ENCODE measurements at regions not wholly inside any gene's neighbourhood (a gene's known extent, or its start where the extent isn't known, plus 50 kb on each side); places are given as distances from the start of the nearest gene placed in this dataset.

DNA sequence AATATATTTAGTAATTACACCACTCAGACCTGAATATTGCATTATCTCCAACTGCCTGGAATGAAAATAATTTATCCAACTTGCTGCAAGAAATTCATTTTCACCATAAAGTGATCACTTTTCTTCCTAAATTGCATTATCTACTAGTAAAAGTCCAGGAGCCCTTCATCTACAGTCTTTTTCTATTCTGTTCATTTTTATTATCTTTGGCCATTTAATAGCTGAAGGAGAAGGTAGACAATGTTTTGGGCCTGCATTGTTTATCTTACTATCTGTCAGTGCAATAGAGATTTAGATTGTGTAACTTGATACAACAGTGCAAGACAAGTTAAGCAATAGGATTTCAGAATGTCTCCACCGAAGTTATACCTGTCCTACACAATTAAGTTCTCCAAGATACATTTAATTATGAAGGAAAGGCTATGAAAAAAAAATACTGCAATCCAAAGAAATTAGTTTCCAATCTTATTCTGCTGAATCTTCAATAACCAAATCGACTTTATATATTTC lies 1339.7 kb upstream of the CDH6 start:
- TF ChIP-seq, protein P1, sequence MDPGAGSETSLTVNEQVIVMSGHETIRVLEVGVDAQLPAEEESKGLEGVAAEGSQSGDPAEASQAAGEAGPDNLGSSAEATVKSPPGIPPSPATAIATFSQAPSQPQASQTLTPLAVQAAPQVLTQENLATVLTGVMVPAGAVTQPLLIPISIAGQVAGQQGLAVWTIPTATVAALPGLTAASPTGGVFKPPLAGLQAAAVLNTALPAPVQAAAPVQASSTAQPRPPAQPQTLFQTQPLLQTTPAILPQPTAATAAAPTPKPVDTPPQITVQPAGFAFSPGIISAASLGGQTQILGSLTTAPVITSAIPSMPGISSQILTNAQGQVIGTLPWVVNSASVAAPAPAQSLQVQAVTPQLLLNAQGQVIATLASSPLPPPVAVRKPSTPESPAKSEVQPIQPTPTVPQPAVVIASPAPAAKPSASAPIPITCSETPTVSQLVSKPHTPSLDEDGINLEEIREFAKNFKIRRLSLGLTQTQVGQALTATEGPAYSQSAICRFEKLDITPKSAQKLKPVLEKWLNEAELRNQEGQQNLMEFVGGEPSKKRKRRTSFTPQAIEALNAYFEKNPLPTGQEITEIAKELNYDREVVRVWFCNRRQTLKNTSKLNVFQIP (CRISPR knock-in tag; IDR thresholded peaks at IDR 0.05; ENCODE audit: borderline replicate concordance, low read depth) = no peak
- TF ChIP-seq, protein P2, sequence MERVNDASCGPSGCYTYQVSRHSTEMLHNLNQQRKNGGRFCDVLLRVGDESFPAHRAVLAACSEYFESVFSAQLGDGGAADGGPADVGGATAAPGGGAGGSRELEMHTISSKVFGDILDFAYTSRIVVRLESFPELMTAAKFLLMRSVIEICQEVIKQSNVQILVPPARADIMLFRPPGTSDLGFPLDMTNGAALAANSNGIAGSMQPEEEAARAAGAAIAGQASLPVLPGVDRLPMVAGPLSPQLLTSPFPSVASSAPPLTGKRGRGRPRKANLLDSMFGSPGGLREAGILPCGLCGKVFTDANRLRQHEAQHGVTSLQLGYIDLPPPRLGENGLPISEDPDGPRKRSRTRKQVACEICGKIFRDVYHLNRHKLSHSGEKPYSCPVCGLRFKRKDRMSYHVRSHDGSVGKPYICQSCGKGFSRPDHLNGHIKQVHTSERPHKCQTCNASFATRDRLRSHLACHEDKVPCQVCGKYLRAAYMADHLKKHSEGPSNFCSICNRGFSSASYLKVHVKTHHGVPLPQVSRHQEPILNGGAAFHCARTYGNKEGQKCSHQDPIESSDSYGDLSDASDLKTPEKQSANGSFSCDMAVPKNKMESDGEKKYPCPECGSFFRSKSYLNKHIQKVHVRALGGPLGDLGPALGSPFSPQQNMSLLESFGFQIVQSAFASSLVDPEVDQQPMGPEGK (CRISPR knock-in tag; IDR thresholded peaks at IDR 0.05; ENCODE audit: borderline replicate concordance) = no peak
- no peak for TF ChIP-seq ZNF565 (CRISPR knock-in tag; conservative IDR thresholded peaks at IDR 0.05; ENCODE audit: low read depth)
- TF ChIP-seq SNAI2 (CRISPR knock-in tag; IDR thresholded peaks at IDR 0.05) = no peak
- TF ChIP-seq ARNTL (CRISPR knock-in tag; IDR thresholded peaks at IDR 0.05; ENCODE audit: borderline replicate concordance, low read depth) = no peak
- no peak for TF ChIP-seq OSR1 (CRISPR knock-in tag; IDR thresholded peaks at IDR 0.05)
- TF ChIP-seq RARB (CRISPR knock-in tag; IDR thresholded peaks at IDR 0.05) = no peak
- TF ChIP-seq ZFP30 (CRISPR knock-in tag; IDR thresholded peaks at IDR 0.05) = no peak
- TF ChIP-seq ZNF8 (CRISPR knock-in tag; IDR thresholded peaks at IDR 0.05) = no peak
- TF ChIP-seq, protein P3, sequence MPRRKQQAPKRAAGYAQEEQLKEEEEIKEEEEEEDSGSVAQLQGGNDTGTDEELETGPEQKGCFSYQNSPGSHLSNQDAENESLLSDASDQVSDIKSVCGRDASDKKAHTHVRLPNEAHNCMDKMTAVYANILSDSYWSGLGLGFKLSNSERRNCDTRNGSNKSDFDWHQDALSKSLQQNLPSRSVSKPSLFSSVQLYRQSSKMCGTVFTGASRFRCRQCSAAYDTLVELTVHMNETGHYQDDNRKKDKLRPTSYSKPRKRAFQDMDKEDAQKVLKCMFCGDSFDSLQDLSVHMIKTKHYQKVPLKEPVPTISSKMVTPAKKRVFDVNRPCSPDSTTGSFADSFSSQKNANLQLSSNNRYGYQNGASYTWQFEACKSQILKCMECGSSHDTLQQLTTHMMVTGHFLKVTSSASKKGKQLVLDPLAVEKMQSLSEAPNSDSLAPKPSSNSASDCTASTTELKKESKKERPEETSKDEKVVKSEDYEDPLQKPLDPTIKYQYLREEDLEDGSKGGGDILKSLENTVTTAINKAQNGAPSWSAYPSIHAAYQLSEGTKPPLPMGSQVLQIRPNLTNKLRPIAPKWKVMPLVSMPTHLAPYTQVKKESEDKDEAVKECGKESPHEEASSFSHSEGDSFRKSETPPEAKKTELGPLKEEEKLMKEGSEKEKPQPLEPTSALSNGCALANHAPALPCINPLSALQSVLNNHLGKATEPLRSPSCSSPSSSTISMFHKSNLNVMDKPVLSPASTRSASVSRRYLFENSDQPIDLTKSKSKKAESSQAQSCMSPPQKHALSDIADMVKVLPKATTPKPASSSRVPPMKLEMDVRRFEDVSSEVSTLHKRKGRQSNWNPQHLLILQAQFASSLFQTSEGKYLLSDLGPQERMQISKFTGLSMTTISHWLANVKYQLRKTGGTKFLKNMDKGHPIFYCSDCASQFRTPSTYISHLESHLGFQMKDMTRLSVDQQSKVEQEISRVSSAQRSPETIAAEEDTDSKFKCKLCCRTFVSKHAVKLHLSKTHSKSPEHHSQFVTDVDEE (CRISPR knock-in tag; IDR thresholded peaks at IDR 0.05) = no peak
- TF ChIP-seq, protein P4, sequence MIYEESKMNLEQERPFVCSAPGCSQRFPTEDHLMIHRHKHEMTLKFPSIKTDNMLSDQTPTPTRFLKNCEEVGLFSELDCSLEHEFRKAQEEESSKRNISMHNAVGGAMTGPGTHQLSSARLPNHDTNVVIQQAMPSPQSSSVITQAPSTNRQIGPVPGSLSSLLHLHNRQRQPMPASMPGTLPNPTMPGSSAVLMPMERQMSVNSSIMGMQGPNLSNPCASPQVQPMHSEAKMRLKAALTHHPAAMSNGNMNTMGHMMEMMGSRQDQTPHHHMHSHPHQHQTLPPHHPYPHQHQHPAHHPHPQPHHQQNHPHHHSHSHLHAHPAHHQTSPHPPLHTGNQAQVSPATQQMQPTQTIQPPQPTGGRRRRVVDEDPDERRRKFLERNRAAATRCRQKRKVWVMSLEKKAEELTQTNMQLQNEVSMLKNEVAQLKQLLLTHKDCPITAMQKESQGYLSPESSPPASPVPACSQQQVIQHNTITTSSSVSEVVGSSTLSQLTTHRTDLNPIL (CRISPR knock-in tag; IDR thresholded peaks at IDR 0.05; ENCODE audit: low read depth) = no peak
- TF ChIP-seq, protein P5, sequence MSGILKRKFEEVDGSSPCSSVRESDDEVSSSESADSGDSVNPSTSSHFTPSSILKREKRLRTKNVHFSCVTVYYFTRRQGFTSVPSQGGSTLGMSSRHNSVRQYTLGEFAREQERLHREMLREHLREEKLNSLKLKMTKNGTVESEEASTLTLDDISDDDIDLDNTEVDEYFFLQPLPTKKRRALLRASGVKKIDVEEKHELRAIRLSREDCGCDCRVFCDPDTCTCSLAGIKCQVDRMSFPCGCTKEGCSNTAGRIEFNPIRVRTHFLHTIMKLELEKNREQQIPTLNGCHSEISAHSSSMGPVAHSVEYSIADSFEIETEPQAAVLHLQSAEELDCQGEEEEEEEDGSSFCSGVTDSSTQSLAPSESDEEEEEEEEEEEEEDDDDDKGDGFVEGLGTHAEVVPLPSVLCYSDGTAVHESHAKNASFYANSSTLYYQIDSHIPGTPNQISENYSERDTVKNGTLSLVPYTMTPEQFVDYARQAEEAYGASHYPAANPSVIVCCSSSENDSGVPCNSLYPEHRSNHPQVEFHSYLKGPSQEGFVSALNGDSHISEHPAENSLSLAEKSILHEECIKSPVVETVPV (CRISPR knock-in tag; IDR thresholded peaks at IDR 0.05) = no peak
- TF ChIP-seq ESRRG (CRISPR knock-in tag; IDR thresholded peaks at IDR 0.05) = no peak
- TF ChIP-seq TCF4 (CRISPR knock-in tag; IDR thresholded peaks at IDR 0.05; ENCODE audit: borderline replicate concordance) = no peak
- no peak for TF ChIP-seq GLIS3 (CRISPR knock-in tag; IDR thresholded peaks at IDR 0.05)
- no peak for TF ChIP-seq ZFP3 (CRISPR knock-in tag; IDR thresholded peaks at IDR 0.05)
- TF ChIP-seq BACH2 (CRISPR knock-in tag; IDR thresholded peaks at IDR 0.05; ENCODE audit: borderline replicate concordance) = no peak
- TF ChIP-seq TOX (CRISPR knock-in tag; IDR thresholded peaks at IDR 0.05; ENCODE audit: borderline replicate concordance) = no peak
- no peak for ATAC-seq

DNA sequence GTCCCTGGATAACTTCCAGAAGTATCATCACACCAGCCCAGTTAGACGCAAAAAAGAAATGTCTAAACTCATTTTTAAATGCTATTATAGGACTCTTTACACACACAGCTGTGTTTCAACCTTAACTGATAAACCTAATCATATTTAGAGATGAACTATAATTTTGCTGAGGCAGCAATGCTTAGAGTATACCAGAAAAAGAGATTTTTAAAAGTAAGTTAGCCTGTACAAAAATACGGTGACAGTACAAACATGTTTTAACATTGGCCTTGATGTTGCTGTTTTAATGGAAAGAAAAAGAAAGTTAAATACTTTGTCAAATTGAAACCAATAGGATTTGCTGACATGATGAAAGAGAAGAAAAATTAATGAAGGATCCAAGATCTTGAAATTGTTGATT lies 1341.2 kb upstream of the CDH6 start:
- ATAC-seq = no peak
- TF ChIP-seq SNAI2 (CRISPR knock-in tag; IDR thresholded peaks at IDR 0.05) = no peak
- TF ChIP-seq RARB (CRISPR knock-in tag; IDR thresholded peaks at IDR 0.05) = no peak
- no peak for TF ChIP-seq CSDC2 (CRISPR knock-in tag; IDR thresholded peaks at IDR 0.05)
- no peak for TF ChIP-seq ZFP3 (CRISPR knock-in tag; IDR thresholded peaks at IDR 0.05)
- no peak for TF ChIP-seq ISL1 (CRISPR knock-in tag; IDR thresholded peaks at IDR 0.05)
- TF ChIP-seq, protein P5 (CRISPR knock-in tag; IDR thresholded peaks at IDR 0.05) = no peak
- no peak for TF ChIP-seq ESRRG (CRISPR knock-in tag; IDR thresholded peaks at IDR 0.05)

All from SK-N-SH treated with all-trans-retinoic acid at 6 μM for 48 hours (cell line).